HG02763 (cell line): ENCODE measurements at regions not wholly inside any gene's neighbourhood (a gene's known extent, or its start where the extent isn't known, plus 50 kb on each side); places are given as distances from the start of the nearest gene placed in this dataset.

Experiments
- ATAC-seq: cut with Tn5 transposase; IDR thresholded peaks from one replicate; pipeline ENCODE4 v1.9.1; 2021; ENCODE audit warnings: mild to moderate bottlenecking, moderate library complexity; ENCODE audit not compliant: unreplicated experiment

DNA sequence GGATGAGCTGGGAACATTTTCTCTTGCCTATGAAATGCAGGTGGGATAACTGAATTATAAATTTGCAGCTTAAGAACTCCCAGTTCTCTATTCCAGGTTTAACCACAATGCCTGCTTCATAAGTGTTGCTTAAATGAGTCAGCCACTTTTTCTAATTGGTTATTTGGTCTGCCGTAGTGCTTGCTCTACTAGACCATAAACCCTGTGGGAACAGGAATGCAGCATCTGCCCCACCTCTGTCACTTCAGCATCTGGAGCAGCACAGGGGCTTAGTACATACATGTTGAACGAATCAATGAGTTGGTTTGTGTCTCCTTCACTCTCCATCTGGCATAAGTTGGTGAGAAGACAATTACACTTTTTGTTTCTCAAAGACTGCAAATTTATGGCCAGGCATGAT, 95.2 kb upstream of the PTER start:
- no peak for ATAC-seq

DNA sequence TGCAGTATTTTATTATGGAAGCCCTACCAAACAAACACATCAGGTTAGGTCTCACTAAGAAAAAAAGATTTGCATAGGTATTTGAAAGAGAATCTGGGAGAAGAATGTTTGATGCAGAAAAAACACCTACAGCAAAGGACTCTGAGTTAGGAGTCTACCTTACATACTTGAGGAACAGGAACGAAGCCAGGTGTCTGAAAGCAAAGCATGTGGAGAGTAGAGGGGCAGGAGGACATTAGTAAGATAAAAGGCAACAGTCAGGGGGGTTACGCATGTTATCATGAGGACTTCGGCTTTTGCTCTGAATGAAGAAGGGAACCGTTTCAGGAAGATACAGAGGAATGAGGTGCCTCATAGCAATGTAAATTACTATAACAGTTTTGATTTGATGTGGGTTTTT, 87.9 kb upstream of the PTER start:
- ATAC-seq, result no peak

DNA sequence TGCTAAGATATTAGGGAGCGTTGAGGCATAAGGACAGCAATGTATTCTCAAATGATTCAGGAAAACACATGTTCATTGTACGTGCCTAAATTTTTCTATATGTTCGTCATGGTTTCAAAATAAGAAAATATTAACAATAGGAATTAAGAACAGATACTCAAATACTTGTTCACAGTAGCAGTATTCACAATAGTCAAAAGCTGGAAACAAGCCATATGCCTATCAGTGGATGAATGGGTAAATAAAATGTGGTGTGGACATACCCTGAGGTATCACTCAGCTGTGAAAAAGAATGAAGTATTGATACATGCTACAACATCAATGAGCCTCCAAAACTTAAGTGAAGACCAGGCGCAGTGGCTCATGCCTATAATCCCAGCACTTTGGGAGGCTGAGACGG, 84.7 kb upstream of the PTER start:
- no peak for ATAC-seq

DNA sequence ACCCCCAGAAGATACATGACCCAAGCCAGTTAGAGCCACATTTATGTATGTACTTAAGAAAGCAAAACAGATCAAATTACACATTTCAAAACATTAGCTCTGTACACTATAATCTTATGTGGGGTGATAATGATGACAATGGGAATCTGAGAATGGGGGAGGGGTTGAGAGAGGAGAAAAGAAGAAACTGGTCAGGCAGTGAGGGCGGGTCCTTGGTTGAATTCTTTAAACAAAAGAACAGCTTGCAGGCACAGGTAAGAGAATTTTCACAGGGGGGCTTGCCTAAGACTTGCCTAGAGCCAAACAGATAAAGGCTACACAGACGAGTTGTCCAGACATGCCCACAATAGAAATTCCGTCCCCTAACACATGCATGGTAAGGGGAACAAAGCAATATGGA, 76.8 kb upstream of the PTER start:
- no peak for ATAC-seq

DNA sequence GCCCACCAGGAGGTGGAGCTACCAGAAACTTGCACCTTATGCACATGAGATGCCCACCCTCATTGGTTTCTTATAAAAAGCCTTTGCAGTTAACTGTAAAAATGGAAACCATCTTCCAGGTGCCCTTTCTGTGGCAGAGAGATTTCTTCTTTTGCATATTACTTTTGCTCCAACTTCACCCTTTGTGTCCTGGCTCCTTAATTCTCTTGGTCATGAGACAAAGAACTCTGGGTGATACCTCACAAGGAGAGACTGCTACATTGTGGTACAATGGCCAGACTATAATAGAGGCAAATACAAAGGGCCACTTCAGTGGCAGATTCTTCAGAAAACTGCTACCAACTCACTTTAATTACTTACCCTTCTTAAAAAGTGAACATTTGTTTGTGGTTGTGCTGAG, 76.4 kb upstream of the PTER start:
- ATAC-seq, result no peak

DNA sequence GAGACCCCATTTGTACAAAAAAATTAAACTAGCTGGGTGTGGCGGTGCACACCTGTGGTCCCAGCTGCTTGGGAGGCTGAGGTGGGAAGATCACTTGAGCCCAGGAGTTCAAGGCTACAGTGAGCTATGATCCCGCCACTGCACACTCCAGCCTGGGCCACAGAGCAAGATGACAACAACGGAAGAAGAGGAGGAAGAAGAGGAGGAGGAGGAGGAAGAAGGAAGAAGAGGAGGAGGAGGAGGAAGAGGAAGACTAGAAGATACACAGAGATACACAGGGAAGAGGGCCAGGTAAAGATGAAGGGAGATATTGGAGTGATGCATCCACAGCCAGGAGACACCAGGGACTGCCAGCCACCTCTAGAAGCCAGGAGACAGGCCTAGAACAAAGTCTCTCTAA, 75.7 kb upstream of the PTER start:
- ATAC-seq, result no peak

DNA sequence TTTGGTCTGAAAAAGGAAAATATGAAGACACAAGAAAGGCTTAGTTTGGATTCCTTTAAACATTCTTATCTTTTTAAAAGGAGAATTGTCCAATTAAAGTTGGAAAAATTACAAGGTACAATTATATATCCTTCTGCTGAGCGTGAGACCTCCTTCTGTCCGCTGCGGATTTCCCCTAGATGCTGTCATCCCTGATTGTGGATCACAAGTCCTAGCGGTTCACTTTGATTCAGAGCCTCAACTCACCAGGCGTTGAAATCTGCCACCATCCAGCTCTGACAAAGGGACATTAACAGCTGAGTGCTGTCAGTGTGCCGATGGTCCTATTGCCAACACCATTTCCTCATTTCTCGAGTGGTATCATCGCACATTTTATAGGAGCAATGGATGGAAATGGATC, 73.1 kb upstream of the PTER start:
- no peak for ATAC-seq

DNA sequence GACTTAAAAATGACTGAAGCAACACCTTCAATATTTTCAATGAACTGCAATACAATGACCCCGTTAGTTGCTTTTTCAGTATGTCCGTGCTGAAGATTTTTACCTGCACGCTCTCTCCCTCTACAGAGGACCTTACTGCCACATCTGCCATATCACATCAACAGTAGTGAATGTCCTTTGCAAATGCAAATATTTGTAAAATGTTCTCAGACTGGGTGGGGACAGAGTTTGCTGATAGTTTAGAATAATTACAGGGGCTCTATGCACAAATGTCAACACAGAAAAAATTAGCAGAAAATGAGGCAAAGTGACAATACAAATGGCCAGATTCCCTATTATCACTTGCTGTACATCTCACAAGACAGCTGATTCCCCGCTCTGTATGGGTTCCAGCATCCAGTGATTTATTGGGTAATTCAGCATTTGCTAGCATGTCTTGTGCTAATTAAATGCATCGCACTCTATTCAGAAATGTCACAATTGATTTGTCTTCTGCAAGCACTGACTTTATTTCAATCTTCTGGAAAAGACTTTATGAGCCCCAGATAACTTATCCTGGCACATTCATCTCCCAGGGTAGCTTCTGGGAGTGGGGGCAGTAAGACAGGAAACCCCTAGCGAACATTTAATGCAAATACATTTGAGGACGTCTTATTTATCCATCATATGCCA, 69.1 kb upstream of the PTER start:
- no peak for ATAC-seq

DNA sequence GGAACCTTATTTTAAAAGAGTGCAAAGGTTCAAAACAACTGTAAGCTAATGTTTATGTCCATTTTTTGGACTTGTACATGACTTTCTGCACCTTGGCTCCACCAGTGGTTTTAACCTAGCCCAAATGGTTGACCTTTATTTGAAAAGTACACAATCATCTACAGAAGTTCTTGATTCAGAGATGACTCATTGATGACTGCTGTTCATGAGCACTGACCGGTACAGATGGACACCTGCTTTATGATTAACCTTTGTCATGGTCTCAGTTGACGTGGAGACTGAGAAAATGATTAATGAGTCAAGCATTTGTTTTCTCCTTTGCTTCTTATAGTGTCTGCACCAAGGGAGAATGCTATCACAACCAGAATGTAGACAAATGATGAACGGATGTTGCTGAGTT, 55.7 kb upstream of the PTER start:
- ATAC-seq, result peak; percentile 84

DNA sequence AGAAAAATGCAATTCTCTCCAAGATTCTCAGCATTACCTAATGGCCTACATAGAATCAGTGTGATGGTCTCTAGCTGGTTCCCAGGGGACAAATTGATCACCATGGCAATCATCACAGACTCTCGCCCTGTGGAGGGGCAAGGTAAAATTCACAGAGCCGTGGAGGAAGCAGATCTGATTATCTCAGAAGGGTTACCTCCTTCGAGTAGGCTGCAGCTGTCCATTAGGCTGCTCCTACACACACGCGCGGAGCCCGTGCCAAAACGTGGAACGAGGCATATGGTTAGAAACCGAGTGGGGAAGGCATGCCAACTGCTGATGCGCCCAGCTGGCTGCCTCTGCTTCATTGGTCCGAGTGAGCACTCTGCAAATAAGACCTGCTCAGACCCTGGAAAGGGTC, 52.8 kb upstream of the PTER start:
- ATAC-seq, result no peak

DNA sequence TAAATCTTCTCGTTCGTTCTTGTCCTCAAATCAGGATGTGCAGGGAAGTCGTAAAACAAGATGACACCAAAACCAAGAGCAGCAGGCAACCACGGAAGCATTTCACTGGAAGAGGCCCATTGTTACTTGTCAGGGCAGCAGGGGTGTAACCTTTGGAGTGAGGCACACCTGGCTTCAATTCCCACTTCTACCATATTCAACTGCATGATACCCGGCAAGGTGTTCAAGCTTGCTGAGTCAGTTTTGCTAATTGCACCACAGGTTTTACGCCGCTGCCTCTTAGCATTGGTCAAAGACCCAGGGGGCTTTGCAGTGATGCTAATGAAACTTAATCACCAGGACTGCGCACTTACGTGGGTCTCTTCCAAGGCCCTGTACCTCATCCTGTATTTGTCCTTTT, 50.0 kb upstream of the PTER start:
- no peak for ATAC-seq
